Ammon's horn (tissue), 1 donor: ENCODE measurements at regions not wholly inside any gene's neighbourhood (a gene's known extent, or its start where the extent isn't known, plus 50 kb on each side); places are given as distances from the start of the nearest gene placed in this dataset.
A peak's percentile ranks its signal among the peaks of the same experiment; 100 is the strongest.

Source experiments
- DNase-seq: peaks from one replicate; pipeline ENCODE4 v3.0.0-alpha.2; 2016; ENCODE audit warnings: low spot score

DNA sequence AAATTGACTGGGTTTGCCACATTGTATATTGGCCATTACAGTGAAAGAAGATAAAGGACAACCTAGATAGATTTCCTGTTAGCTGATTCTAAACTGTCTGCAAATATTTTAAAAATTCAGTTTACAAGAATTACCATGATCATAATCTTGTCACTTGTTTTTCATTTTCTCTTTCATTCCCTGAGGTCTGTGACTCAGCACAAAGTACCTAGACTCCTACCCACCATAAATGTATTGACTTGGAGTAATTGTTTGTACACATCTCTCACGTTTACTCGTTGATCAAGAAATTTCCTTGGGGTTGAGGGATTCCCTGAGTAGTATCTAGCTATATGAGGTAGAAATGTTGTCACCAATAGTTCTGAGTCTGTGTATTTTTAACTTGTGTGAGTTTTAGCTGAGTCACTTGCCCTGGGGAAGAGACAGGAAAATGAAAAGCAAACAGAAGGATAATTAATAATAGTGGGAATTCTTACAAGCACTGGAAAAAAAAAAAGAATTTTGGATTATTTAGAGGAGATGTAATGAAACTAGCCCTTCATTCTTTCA lies 299.2 kb upstream of the DACH1 start:
- no peak for DNase-seq

DNA sequence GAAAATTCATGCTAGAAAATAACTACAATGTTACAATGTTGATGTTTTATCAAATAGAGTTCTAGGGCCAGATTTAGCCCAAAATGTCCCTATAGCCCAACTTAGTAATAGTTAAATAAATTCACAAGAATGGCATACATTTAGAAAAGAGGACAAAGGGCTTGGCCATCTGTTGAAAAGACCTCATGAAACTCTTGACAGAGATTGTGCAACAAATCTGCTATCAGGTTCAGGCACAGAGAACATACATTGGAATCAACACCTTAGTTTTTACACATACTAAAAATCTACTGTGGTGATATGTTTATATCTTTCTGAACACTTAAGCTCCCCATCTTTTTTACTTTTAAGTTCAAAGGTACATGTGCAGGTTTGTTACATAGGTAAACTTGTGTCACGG lies 298.3 kb upstream of the DACH1 start:
- no peak for DNase-seq

DNA sequence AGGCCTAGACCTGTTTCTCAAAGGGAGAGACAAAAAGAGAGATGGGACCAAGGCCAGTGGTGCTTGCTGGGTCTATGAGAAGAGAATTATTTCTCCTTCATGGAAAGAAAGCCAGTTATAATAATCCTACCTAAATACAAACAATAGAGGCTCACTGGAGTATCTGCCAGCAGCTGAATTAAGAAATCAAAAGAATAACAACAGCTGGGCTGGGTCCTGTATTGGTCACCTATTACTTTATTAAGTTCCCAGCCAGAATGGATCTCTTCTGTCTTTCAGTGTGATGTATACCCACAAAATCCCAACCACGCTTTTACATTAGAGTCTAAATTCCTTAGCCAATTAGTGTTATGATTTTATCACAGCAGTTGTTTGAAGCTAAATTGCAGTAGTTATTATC lies 297.8 kb upstream of the DACH1 start:
- DNase-seq, result no peak

DNA sequence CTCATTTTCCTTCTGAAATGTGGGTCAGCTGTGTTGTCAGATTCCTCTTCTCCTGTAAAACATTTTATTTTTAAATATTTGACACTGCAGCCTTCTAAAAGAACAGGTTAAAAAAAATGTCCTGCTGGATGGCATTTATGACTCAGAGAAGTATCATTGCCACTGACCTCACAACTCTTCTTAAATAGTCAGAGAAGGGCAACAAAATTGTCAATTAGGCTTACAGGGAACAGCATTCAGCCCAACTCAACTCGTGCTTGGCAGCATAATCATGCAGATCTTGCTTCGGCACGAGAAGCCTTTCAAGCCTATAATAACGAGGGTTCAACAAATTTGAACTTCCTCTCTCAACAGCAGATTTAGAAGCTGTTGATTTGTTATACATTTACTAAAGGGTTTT lies 296.7 kb upstream of the DACH1 start:
- DNase-seq, result no peak

DNA sequence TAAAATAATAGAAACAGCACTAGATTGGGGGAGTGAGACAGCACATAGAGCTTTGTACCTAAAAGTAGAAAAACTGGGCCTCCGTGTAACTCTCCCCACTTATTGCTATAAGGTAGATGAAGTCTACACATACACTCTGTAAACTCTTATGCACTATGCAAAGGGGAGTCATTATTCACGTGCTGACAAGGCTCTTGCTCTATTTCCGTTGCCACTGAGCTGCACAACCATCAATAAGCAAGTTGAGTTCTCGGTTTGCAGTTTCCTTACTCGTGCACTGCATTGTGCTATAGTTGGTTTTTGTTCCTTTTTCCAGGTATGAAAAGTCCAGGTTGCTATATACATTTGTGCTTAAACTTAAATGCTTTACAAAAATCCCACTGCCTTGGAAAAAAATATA lies 294.0 kb upstream of the DACH1 start:
- DNase-seq, result no peak

DNA sequence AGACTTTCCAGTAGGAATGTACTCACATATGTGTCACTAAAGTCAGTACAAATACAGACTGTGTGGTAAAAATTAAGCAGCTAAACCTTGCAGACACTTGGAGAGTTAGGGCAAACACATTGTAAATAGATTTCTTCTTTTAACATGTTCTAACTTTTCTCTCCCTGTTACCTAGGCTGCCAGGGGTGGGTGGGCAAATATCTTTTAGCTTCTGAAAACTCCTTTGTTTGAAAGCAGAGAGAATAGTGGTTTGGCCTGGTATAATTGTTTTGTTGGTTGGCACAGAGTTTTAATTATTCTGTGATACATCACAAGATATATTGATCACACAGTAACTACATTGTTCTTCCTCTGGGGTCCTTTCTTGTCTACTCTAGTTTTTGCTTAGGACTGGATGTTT lies 289.8 kb upstream of the DACH1 start:
- no peak for DNase-seq

DNA sequence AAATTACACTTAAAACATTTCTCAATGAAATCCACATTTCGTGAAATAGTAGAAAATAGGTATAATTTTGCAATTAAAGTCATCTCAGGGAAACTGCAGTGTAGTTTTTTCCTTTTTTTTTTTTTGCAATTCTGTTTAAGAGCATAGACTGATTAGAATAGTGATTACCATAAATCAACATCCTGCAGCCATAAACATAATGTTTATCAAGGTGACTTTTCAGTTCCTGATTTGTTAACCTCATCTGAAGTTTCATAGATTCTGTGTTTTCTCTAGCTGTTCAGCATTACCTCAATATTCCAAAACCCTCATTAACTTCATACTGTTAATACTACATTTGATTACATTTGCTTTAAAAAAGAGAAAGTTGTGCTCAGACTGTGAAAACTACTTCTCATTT lies 286.3 kb upstream of the DACH1 start:
- no peak for DNase-seq

DNA sequence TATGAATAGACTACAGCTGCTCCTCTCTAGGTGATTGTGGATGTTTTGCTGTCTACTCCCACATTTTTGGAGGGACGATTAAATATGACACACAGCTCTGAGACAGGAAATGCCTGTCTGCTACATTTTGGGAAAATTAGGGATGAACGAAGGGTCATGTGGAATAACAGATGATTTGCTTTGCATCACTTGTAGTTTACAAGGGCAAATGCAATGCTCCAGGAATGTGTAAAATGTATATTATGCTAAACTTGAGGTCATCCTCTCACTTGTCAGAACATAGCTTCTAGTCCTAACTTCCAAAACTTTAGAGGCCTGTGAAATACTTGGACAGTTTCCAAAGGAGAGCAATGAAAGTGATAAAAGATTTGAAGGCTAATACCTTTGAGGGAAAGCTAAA lies 284.2 kb upstream of the DACH1 start:
- DNase-seq, result no peak

DNA sequence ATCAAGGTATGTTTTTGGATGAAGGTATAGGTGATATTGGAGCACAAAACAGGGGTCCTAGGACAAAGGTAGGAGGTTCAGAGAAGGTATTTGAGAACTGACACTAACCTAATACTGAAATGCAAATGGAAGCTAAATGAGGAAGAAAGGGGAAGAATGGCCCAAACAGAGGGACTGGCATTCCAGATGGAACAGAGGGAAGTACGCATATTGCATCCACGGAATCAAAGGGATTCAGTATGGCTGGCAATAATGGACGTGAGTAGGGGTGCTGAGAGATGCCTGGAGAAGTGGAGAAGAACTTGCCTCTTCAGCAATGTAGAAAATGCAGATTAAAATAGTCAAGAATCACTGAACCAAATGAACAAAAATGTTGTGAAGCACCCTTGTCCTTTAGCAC lies 283.5 kb upstream of the DACH1 start:
- no peak for DNase-seq

DNA sequence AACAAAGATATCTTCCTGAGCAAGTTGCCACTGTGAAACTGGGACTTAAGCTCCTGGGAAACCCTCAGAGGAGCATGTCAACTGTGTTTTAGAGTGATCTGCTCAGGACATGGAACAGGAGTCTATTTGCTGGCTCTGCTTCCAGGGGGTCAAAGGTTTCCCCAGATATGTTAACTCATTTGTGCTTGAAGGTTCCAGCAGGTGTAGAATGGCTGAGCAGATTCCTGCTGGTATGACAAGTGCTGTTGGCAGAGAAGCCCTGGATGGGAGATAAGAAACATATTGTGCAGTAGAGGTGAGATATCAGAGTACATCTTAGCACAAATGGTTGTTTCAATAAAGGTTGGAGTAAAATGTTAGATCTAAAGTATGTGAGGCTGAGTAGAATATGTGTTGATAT lies 282.7 kb upstream of the DACH1 start:
- no peak for DNase-seq

DNA sequence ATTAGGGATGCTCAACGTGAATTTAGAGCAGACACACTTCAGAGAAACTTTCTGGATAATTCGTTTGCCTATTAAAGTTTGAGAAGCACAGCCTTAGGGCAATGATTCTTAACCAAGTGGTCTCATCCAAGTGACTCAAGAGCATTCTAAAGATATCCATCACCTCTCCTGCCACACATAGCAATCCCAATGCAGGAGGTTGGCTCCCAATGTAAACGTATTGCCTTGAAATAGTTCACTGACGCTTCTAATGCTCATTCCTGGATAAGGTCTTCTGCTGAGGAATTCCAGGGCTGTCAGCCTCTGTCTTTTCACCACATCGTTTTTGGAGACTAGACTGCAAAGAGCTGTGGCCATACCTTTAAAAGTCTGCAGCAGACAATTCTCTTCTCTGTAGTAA lies 279.8 kb upstream of the DACH1 start:
- no peak for DNase-seq

DNA sequence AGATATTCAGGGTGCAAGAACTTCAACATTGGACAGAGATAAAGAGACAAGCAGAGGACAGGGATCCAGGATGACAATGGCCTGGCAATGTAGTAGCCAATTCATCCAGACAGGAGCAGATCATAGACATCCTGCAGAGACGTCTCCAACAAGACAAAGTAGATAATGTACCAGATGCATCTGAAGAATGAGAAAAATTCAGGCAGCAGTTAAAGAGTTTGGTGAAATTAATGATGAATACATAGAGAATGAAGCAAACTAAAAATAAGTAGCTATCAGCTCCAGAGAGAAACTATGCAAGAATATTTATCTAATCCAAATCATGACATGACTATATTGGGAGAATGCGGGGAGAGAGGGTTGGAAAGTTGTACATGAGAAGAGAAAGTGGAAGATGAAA lies 278.4 kb upstream of the DACH1 start:
- DNase-seq, result no peak

DNA sequence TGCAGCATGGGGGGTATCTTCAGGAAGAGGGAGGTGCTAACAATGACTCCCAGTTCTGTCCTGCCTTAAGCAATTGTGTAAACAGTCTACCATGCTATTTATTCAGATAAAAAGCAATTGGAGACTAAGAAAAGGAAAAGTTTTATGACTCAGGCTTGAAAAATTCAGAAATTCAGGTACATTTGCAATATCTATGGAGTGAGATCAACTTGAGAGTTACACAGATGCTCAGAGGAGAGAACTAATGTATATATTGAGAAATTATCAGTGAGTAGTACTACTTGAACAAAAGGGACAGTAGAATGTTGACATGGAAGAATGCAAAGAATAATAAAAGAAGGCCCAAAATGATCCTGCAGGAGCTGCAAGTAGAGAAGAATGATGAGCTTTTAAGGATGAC lies 277.6 kb upstream of the DACH1 start:
- DNase-seq, result no peak

DNA sequence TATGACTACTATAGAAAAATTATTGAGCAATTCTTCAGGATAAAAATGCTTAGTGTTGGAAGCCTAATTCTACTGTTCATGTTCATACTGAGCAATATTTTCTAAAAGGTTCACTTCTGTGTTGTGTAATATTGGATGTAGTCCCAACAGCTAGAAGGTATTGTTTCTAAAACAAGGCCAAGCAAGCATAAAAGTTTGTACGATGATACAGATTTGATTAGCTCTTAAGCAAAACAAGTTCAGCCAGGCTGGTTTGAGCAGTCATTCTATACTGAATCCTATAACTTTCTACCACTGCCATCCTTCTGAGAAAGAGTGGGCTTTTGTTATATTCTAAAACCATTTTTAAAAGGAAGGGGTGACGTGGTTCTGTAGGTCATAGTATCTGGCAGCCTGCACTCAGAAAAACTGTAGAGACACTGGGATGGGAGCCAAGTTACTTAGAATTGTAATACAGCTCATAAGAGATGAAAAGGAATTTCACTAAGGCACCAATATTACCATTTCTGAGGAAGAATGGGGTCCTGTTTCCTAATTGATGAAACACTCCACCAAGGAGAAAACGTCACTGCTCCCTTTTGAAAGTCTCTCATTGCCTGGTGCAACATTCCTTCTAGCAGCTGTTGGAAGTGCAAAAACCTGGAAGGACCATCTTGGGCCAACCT lies 275.0 kb upstream of the DACH1 start:
- DNase-seq, result peak; percentile 13

DNA sequence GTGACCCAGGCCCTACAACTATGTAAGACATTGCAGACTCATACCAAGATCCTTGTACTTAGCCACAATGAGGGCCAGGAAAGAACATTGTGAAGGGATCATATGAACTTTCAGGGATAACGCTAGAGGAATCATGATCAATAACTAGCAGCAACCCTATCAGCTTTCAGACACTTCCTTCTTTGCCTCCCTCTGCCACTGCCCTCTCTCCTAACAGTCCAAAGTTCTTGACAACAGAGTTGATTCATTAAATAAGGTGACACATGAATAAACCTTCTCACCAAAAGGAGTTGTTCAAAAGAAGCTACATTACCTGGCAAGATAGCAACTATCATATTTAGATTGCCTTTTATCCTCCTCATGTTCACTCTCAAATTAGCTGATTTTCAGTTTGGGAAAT lies 272.2 kb upstream of the DACH1 start:
- no peak for DNase-seq

DNA sequence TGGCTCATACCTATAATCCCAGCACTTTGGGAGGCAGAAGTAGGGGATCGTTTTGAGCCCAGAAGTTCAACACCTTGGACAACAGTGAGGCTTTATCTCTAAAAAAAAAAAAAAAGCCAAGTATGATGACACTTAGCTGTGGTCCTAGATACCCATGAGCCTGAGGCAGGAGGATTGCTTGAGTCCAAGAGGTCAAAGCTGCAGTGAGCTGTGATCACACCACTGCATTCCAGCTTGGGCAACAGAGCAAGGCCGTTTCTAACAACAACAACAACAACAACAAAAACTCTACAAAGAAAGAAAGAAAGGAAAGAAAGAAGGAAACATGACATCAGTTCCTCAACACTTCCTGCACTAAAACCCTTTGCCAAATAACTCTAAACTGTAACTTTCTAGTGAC lies 265.1 kb upstream of the DACH1 start:
- DNase-seq, result no peak

DNA sequence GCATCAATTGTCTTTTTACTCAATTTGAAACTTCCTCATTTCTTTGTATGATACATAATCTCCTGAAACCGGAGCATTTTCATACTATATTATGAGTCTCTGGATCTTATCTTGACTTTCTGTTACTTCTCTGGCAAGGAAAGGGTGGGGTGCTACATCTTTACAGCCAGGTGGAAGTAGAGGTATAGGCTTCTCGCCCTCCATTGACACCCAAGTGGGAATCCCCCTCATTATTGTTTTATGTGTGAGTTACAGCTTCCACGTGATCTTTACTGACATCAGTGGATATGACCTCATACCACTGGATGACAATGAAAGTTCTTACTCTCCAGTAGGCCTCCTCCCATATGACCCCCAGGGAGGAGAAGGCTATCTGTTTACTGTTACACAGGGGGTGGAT lies 262.1 kb upstream of the DACH1 start:
- no peak for DNase-seq

DNA sequence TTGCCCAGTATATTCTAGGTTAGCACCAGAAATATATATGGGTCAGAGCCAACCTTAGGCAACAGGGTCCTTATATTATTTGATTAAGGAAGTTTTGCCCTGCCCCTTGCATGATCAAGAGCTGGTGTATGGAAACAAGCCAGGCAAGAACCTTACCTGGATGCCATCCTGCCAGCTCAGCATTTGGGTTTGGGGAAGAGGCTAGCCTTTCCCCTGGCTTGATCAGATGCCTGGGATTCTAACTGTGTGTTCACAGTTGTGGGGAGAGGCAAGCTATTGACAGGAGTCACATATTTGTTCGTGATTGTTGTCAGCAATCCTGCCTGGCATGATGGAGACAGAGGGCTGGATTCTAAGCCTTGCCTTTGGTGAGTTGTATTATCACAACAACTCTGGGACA lies 260.0 kb upstream of the DACH1 start:
- no peak for DNase-seq

DNA sequence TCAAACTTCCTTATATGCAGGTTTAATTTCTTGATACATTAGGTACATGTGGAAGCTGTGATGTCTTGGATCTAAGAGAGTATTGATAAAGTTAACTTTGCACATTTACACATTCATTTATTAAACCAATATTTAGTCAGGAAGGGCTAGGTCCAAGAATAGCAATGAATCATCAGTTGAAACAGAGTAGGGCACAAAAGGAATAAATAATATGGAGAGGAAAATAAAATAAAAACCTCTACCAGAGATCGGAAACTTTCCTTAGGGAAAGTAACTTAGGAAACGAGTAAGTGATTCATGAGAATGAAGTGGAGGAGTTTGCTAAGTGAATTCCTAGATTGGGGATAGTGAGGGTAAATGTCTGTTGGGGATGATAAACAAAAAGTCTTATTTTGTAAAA lies 259.4 kb upstream of the DACH1 start:
- no peak for DNase-seq

DNA sequence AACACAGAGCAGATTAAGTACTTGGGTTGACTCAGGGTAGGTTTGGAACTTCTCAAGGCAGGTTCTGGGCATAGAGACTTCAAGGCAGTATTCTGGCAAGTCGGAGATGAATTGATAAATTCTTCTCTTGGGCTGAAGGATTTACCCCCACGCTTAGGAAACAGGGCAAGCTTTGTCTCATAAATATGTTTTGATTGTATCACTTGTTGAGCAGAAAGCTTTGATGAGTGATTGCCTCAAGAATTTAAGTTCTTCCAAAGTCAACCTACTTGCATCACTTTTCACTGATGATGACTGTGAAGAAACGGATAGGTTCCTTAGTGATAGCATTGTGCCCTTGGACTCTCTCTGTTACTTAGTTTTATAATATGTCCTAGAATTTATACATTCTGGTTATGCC lies 258.6 kb upstream of the DACH1 start:
- no peak for DNase-seq

DNA sequence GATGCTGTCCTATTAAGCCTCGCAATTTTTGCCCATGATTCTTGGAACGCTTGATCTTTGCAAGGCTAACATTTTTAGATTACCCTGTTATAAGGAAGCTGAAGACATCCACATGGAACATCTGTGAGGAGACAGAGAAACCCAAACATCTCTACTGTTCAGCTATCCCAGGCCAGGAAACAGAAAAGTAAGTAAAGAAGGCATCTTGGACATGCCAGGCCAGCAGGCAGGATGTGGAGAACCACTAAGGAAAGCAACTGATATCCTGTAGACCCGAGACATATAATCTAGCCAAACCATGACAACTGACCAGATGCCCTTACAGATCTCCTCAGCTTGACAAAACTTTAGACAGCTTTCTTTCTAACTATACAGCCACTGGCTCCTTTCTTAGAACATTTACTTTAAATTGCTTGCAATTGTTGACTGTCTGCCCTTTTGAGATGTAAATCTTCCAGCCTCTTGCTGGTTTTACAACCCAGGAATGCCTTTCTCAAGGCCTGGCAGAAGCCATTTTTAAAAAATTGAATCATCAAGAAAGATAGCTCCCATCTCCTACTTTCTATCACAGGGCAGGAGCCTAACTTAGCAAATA lies 255.8 kb upstream of the DACH1 start:
- no peak for DNase-seq

DNA sequence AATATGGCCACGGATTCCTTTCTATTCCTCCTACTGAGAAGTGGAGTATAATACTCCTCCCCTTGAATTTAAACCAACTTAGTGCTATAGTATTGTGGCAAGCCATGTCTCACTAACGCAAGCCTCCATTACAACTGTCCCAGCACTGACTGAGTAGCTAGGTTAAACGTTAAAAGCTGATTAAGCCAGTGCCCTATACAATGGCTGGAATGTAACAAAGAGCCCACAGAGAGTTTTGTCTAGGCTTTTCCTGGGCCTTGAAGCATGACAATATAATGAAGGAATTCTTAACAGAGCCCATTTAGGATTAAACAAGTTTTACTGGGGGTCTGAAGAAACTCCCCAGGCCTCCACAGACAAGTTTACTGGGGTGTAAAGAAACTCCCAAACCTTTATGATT lies 254.5 kb upstream of the DACH1 start:
- DNase-seq, result no peak

DNA sequence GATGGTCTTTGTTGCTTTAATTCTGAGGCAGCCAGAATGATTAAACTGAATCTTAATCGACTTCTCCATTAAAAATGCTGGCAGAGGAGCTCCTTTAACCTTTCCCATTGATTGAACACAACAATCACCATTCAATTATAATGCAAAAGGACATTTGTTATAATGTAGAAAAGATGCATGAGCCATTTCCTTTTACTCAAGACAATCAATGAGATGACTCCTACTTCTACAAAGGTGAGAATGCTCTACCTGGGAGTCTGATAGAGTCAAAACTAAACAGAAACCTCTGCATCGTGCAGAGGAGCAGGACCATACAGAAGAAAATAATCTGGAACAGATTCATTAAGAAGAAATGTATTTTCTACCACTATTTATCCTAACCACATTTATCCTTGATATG lies 253.6 kb upstream of the DACH1 start:
- DNase-seq, result no peak

DNA sequence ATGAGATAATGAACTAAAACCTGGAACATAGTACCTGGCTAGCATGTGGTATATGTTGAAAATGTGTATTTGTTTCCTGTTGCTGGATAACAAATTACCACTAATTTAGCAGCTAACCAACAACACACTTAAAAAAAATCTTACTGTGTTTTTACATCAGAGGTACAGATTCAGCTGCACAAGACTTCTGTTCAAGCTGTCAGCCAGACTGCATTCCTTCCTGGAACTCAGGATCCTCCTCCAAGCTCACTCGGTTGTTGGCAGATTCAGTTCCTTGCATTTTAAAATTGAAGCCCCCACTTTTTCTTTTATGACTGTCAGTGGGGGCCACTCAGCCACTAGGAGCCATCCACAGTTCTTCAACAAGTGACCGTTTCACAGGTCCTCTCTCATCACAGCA lies 246.9 kb upstream of the DACH1 start:
- DNase-seq, result no peak
